GM18868 (cell line): ENCODE measurements at regions not wholly inside any gene's neighbourhood (a gene's known extent, or its start where the extent isn't known, plus 50 kb on each side); places are given as distances from the start of the nearest gene placed in this dataset.
"Not testable (repeated sequence)": the region's sequence is repeated elsewhere in the genome, so short reads cannot be mapped to it uniquely, and the experiment has no call there.

Experiments
- ATAC-seq: cut with Tn5 transposase; IDR thresholded peaks from one replicate; pipeline ENCODE4 v1.9.1; 2021; ENCODE audit warnings: mild to moderate bottlenecking, moderate library complexity; ENCODE audit not compliant: unreplicated experiment

DNA sequence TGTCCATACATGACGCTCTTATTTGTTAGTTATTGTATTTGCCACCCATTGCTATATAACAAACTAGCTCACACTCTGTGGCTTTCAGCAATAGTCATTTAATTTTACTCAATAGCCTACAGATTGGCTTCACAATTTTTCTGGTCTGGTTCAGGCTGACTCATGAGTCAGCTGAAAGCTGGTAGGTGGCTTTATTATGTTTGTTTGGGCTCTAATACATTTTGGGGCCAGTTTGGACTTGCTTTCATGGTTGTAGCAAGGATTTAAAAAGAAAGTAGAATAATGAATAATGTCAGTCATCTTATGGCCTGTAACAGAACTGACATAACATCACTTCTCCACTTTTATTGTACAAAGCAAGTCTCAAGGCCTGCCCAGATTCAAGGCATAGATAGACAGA is 338.7 kb downstream of the LRRIQ3 start:
- no peak for ATAC-seq

DNA sequence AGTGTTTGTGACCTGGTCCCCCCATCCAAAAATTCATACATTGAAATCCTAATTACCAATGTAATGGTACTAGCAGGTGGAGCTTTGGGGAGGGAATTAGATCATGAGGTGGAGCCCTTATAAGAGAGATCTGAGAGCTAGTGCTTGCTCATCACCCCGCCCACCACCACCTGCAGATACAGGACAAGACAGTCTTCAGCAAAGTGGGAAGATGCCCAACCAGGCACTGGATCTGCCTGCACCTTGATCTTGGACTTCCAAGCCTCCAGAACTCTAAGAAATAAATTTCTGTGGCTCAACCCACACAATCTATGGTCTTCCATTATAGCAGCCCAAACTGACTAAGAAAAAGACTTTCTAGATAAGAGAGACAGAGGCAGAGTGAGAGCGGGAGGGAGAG is 343.4 kb downstream of the LRRIQ3 start:
- ATAC-seq: no peak

DNA sequence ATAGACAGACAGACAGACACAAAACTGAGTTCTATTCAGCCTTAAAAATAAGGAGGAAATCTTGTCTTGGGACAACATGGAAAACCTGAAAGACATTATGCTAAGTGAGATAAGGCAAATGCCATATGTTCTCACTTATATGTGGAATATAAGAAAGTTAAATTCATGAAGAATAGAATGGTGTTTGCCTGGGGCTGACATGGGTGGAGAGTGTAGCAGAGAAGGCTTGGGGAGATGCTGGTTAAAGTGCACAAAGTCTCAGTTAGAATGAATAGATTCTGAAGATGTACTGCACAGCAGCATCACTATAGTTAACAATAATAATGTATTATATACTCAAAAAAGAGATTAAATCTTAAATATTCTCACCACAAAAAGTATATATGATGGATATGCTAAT is 355.5 kb downstream of the LRRIQ3 start:
- ATAC-seq: no peak

DNA sequence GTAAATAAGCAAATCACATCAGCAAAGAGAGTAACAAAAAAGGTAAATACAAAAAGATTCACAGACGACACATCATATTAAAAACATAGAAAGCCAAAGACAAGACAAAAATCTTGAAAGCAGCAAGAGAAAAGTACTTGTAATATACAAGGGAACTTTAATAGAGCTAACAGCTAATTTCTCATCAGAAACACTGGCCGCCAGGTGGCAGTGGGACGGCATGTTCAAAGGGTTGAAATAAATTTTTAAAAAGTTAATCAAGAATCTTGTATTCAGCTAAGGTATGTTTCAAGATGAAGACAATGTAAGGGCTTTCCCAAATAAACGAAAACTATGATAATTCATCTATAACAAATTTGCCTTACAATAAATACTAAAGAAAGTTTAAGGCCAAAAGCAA is 358.1 kb downstream of the LRRIQ3 start:
- ATAC-seq: peak; percentile 55

- ATAC-seq: no peak
Measured at GRCh38 chr1:73832276-73833181, 365.4 kb downstream of the LRRIQ3 start.

DNA sequence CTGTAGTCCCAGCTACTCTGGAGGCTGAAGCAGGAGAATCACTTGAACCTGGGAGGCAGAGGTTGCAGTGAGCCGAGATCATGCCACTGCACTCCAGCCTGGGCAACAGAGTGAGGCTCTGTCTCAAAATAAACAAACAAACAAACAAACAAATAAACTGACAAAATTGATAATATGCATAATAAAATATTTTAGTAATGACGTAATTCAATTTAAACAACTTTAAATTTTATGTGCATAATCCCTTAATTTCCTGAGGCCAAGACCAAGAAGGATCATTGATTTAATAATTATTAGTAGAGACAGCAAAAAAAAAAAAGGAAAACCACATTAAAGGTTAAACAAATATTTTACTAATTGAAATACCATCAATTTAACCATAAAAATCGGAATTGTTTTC is 370.7 kb downstream of the LRRIQ3 start:
- ATAC-seq: not testable (repeated sequence)

DNA sequence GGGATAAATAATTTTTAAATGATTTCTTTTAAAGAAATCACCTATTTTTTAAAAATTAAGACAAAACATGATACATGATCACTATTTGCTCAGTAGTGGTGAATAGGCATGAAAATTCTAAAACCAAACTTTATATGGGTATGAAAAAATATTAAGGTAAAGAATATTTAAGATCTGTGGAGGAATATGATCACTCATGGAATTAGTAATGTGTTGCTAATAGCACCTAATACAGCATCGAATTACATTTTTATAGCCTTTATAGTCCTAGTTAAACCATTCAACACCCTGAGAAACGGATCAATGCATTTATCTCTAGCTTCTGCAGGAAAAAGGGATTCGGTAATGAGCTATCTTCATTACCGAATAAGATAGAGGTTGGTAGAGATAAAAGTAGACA is 373.9 kb downstream of the LRRIQ3 start:
- ATAC-seq: no peak

GRCh38 chr1:73821520-73821919 is 376.5 kb downstream of the LRRIQ3 start:
- ATAC-seq: no peak

DNA sequence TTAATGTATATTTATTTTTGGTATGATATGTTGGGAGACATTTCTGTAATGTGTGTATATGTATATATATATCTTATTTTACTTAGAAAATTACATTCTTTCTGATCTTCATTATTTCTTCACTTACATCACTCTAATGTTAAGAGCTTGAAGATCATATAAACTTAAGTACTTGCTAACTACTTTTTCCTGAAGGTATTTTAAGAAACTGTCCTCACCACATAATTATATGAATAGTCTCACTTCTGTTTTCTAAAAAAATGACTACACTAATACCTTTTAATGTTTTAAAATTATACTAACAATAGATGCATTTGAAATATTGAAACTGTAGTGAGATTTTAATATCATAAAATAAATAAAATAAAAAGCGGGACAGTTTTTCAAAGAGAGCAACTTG is 377.1 kb downstream of the LRRIQ3 start:
- ATAC-seq: no peak

GRCh38 chr1:73813716-73814115 is 384.3 kb downstream of the LRRIQ3 start:
- ATAC-seq: no peak

DNA sequence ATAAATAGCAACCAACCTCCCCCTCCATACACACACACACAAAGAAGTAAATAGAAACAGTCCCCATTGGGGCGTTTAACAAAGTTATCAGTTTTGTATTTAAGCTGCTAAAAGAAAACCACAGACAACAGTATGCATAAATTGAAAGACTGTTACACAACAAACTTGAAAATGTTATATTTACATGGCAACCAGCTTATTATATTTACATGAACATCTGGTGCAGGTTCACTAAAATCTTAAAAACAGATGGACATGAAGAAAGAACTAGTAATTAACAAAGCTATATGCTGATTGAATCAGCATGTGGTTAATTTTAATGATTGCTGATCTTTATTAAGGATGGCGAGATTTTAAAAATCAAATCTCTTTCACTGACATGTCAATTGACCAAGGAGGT is 384.7 kb downstream of the LRRIQ3 start:
- no peak for ATAC-seq

- no peak for ATAC-seq
Measured at GRCh38 chr1:73811798-73812197, 386.2 kb downstream of the LRRIQ3 start.

- ATAC-seq: no peak
Measured at GRCh38 chr1:73804935-73805334, 393.0 kb downstream of the LRRIQ3 start.

- no peak for ATAC-seq
Measured at GRCh38 chr1:73803380-73803779, 394.6 kb downstream of the LRRIQ3 start.

DNA sequence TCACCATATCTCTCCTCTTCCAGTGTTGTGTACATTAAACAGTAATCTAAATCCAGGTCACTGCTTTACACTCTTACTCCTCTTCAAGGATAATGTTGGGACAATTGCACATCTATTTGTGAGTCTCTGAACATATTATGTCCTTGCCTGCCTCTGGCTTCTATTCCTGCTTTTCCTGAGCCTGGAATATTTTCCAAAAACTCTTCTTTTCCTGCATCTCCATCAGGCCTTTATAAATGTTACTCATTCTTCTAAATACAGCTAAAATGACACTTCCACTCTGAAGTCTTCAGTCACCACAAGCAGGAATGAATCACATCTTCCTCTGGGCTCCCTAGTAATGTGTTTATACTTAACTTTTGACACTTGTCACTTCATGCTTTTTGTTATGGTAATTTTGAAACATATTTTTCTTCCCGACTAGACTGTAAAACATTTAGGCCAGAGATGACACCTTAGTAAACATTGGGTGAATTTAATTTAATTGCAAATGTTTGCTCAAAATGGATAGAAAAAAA is 396.0 kb downstream of the LRRIQ3 start:
- no peak for ATAC-seq

GRCh38 chr1:73800376-73800775 is 397.6 kb downstream of the LRRIQ3 start:
- no peak for ATAC-seq

DNA sequence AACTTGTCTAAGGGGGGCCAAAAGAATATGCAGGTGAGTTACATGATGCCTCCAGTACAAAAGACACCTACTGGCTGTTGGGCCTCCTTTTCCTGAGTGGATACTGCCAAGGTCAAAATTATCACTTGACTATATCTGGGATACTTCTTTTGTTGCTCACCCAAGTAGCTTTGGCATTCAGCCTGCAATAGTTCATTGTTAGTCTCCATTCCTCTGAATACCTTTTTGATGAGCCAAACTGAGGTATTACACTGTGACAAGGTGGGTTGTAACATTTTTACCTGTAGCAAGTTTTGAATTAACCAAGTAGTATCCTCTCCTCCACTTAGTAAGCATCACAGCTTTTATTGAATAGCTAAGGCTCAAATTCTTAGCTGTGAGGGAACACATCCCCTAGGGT is 408.0 kb downstream of the LRRIQ3 start:
- no peak for ATAC-seq

GRCh38 chr1:73784026-73784425 is 413.9 kb downstream of the LRRIQ3 start:
- ATAC-seq: no peak

GRCh38 chr1:73783352-73783751 is 414.6 kb downstream of the LRRIQ3 start:
- no peak for ATAC-seq

- no peak for ATAC-seq
Measured at GRCh38 chr1:73782901-73783300, 415.1 kb downstream of the LRRIQ3 start.

GRCh38 chr1:73781251-73781650 is 416.7 kb downstream of the LRRIQ3 start:
- ATAC-seq: no peak

- ATAC-seq: no peak
Measured at GRCh38 chr1:73778471-73778870, 419.5 kb downstream of the LRRIQ3 start.

DNA sequence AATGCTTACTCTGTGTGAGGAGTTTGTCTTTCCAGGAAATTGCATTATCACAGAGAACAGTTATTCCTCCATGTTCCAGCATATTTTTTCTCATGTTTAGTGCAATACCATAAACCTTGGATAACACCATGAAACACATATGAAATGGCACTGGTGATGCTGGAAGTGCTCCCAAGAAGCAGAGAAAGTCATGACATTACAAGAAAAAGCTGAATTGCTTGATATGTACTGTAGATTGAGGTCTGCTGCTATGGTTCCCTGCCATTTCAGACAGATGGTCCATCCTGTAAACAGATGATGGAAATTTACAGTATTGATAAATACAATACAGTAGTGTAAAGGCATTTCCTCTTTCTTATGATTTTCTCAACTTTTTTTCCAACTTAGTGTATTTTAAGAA is 422.1 kb downstream of the LRRIQ3 start:
- no peak for ATAC-seq
